Stimulated activated naive CD8-positive, alpha-beta T cell treated with anti-CD3 and anti-CD28 coated beads, Interleukin-15, amount 100 ng/mL, for 72 hours (primary cell): ENCODE measurements at regions not wholly inside any gene's neighbourhood (a gene's known extent, or its start where the extent isn't known, plus 50 kb on each side); places are given as distances from the start of the nearest gene placed in this dataset.
A peak's percentile ranks its signal among the peaks of the same experiment; 100 is the strongest.
"Not testable (repeated sequence)": the region's sequence is repeated elsewhere in the genome, so short reads cannot be mapped to it uniquely, and the experiment has no call there.

Source experiments
- ATAC-seq: fragments of 150-1000 bp; cut with Tn5 transposase; 2 replicates; pipeline ENCODE4 v1.10.0; 2021; ENCODE audit warnings: mild to moderate bottlenecking, moderate library complexity
- DNase-seq, 2 donors: peaks; one replicate each; pipeline ENCODE4 v3.0.0; 2021 to 2022
- H3K27ac Mint-ChIP-seq, 2 donors: one replicate each; pipeline ENCODE4 v1.8.0; 2022; ENCODE audit warnings: mild to moderate bottlenecking in 2 of 2, mixed read lengths in 2 of 2, moderate library complexity in 2 of 2
- H3K27me3 Mint-ChIP-seq: one replicate; pipeline ENCODE4 v1.8.0; 2022; ENCODE audit warnings: mixed read lengths
- H3K4me1 Mint-ChIP-seq: one replicate; pipeline ENCODE4 v1.8.0; 2022; ENCODE audit warnings: mild to moderate bottlenecking, mixed read lengths
- H3K4me3 Mint-ChIP-seq, 2 donors: one replicate each; pipeline ENCODE4 v1.8.0; 2022; ENCODE audit warnings: mild to moderate bottlenecking in 2 of 2, mixed read lengths in 2 of 2, moderate library complexity in 1 of 2
- H3K9me3 Mint-ChIP-seq, 2 donors: one replicate each; pipeline ENCODE4 v1.8.0; 2022; ENCODE audit warnings: mixed read lengths in 2 of 2

DNA sequence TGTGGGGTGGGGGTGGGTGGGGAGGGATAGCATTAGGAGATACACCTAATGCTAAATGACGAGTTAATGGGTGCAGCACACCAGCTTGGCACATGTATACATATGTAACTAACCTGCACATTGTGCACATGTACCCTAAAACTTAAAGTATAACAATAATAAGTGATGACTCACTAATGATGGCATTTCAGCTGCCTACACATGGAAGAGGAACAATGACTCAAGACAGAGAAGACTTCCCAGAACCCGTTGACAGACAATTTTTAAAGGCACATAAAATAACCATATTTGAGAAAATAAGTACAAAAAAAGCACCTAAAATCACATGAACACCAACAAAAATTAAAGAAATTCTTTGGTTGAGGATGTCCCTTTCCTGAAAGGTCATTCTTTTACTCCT is 107.3 kb downstream of the FANCF start:
- H3K4me1 Mint-ChIP-seq, H3K9me3 Mint-ChIP-seq, H3K27ac Mint-ChIP-seq, ATAC-seq, H3K27me3 Mint-ChIP-seq, DNase-seq, H3K4me3 Mint-ChIP-seq: not testable (repeated sequence)

DNA sequence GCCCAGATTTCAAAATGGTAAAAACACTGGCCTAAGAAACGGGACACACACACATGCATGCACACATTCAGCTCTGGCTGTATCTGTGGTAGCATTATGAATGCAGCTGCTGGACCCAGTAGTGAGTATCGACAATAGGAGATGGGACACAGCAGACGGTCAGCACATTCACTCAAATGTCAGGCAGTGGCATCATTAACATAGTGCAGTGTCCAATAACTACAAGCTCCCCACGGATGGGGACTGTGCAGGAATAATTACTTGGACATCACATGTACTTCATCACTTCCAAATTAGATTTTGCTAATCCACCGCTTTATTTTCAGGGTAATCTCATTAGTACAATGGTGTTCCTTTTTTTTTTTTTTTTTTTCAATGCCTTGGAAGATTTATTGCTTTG is 109.5 kb downstream of the FANCF start:
- no peak for DNase-seq
- no peaks in the 10 kb centered on the region for H3K9me3 Mint-ChIP-seq
- peak overlapping the region in 1 of 2 donors; percentile 77 for H3K27ac Mint-ChIP-seq
- no peak for ATAC-seq
- H3K4me1 Mint-ChIP-seq, result no peaks in the 10 kb centered on the region
- no peak overlapping the region for H3K4me3 Mint-ChIP-seq
- peaks cover 23% of the 10 kb centered on the region for H3K27me3 Mint-ChIP-seq

- DNase-seq, result no peak
- Mint-ChIP-seq H3K4me3 (no peak overlapping the region), H3K27me3 (peaks cover 34% of the 10 kb centered on the region), H3K4me1 (no peaks in the 10 kb centered on the region), H3K9me3 (no peaks in the 10 kb centered on the region), H3K27ac (no peak overlapping the region)
- no peak for ATAC-seq
These were observed 113.2 kb downstream of the FANCF start for GRCh38 chr11:22512457-22512856.

DNA sequence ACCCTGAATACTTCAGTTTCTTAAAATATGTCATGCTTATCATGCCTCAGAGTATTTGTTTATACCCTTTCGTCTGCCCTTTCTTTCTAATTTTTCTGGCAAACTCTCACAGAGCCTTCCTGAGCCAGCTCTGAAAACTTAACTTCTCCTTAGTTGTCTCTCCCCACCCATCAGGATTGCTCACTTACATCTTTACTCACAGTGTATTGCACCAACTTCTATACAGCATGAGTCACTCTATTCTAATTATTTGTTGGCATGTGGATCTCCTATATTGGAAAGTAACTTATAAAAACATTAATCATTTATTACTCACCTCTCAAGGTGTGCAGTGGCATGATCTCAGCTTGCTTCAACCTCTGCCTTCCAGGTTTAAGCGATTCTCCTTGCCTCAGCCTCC is 114.9 kb downstream of the FANCF start:
- no peak for ATAC-seq
- DNase-seq, result no peak
- Mint-ChIP-seq H3K27ac (no peak overlapping the region), H3K4me3 (no peak overlapping the region), H3K9me3 (no peaks in the 10 kb centered on the region), H3K27me3 (peaks cover 34% of the 10 kb centered on the region), H3K4me1 (no peaks in the 10 kb centered on the region)

GRCh38 chr11:22510010-22510409 is 115.6 kb downstream of the FANCF start:
- H3K9me3 Mint-ChIP-seq, result no peaks in the 10 kb centered on the region
- no peak overlapping the region for H3K4me3 Mint-ChIP-seq
- no peak for DNase-seq
- H3K27ac Mint-ChIP-seq, result no peak overlapping the region
- no peaks in the 10 kb centered on the region for H3K4me1 Mint-ChIP-seq
- no peak for ATAC-seq
- H3K27me3 Mint-ChIP-seq, result peaks cover 34% of the 10 kb centered on the region

DNA sequence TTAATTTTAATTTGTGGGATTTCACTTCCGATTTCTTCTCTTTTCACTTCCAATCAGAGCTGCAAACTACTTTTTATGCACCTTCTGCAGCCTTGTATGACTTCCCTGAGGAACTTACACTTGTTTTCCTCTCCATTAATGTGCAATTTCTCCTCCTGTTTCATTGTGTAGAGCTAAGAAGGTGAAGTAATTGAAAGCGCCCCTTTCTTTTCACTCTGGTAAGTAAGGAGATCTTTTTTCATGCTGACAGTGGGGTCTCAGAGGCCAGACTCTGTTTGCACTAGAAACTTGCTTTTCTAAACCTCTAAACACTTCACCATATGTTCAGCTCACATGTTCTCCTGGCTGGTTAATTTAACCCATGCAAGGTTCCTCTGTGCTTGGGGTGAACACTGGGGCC is 117.0 kb downstream of the FANCF start:
- no peaks in the 10 kb centered on the region for H3K4me1 Mint-ChIP-seq
- ATAC-seq (no peak), DNase-seq (no peak)
- H3K4me3 Mint-ChIP-seq, result no peak overlapping the region
- no peak overlapping the region for H3K27ac Mint-ChIP-seq
- H3K9me3 Mint-ChIP-seq, result no peaks in the 10 kb centered on the region
- peaks cover 34% of the 10 kb centered on the region for H3K27me3 Mint-ChIP-seq

DNA sequence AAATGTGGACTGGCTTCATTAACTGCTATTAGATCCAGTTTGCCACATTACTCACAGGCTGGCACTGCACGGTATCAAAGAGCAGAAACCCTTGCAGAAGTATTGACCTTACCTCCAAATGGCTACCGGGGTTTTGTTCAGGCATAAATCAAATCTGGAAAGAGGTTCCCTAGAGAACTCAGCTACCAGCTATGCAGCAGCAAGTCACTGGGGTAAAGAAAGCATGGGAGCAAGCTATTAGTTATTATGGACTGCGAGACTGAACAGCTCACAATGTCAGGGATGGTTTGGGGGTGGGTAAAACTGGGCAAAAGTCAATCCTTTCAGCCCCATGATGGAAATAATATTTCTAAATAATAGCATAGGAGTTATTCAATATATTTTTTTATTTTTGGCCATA is 128.1 kb downstream of the FANCF start:
- ATAC-seq (no peak), DNase-seq (no peak)
- Mint-ChIP-seq H3K27ac (no peak overlapping the region), H3K4me1 (no peaks in the 10 kb centered on the region), H3K4me3 (no peak overlapping the region), H3K27me3 (no peaks in the 10 kb centered on the region), H3K9me3 (no peaks in the 10 kb centered on the region)

GRCh38 chr11:22491555-22492225 is 133.9 kb downstream of the FANCF start:
- Mint-ChIP-seq H3K4me3 (no peak overlapping the region), H3K4me1 (no peaks in the 10 kb centered on the region), H3K9me3 (no peaks in the 10 kb centered on the region), H3K27me3 (peaks cover 8% of the 10 kb centered on the region), H3K27ac (no peak overlapping the region)
- DNase-seq (no peak), ATAC-seq (no peak)

DNA sequence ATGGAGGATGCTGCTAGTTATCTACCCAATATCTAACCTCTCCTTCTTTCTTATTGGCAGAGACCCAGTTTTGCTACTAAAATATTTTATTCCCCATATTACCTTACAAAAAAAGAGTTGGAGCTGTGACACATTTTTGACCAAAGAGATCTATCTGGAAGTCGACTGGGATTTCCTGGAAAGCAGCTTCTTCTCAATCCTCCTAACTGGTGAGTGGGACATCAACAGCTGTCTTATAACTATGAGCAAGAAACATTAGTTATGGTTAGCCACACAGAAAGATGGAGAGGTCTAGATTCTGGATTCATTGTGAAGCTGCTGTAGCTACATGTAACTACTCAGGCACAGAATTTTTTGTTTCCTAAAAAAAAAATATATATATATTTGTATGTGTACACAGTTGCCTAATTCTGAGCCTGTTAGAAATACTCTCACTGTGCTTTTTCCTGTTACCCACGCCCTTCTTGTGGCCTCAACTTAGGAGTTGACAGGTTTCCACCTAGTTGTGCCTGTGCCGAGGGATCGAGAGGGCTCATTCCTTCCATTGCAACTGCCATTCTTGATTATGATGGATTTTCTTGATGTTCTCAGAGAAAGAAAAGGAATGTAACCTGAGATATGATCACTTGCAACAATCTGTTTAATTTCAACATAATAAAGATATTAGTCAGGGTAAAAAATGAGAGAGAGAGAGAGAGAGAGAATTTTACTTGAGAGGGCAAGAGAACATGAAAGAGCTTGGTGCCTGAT is 142.0 kb downstream of the SLC17A6 start:
- Mint-ChIP-seq H3K9me3 (no peaks in the 10 kb centered on the region), H3K27ac (no peak overlapping the region), H3K4me1 (no peaks in the 10 kb centered on the region), H3K4me3 (no peak overlapping the region), H3K27me3 (peaks cover 24% of the 10 kb centered on the region)
- no peak for ATAC-seq
- DNase-seq, result no peak

DNA sequence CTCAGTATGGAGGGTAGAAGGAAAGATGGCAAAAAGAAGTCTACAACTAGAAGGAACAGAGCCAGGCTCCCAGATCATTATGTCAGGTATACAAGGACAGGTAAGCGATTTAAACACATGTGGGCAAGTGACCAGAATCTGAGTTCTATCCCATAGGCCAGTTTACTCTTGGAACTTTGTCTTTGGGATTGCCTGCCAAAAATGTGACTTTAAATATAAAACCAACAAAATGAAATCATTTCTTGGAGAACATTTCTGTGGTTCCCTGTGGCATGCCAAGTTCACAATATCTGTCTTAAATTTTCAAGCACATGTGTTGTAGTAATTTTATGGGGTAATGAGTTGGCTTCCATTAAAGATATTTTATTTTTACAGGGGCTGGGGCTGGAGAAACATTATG is 141.0 kb downstream of the SLC17A6 start:
- no peaks in the 10 kb centered on the region for H3K4me1 Mint-ChIP-seq
- peaks cover 24% of the 10 kb centered on the region for H3K27me3 Mint-ChIP-seq
- H3K4me3 Mint-ChIP-seq, result no peak overlapping the region
- DNase-seq, result no peak
- no peak overlapping the region for H3K27ac Mint-ChIP-seq
- H3K9me3 Mint-ChIP-seq, result no peaks in the 10 kb centered on the region
- no peak for ATAC-seq

DNA sequence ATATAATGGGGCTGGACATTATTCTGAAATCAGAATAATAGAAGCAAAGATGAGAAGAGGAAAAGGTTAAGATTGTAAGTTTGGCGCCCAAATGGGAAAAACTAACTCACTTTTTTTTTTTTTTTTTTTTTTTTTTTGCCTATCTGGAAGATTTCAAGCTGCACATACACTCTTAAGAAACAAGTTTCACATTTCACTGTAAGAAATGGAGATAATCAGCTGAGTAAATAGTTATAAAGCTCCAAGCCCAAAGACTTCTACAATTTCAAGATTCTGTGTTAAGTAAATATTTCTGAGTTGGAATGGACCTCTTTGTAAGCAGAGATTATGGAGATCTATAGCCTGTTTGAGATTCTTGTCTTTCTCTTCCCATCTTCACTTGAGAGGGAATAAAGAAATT is 140.0 kb downstream of the SLC17A6 start:
- DNase-seq (no peak), ATAC-seq (no peak)
- Mint-ChIP-seq H3K27me3 (peaks cover 24% of the 10 kb centered on the region), H3K27ac (no peak overlapping the region), H3K4me3 (no peak overlapping the region), H3K9me3 (no peaks in the 10 kb centered on the region), H3K4me1 (no peaks in the 10 kb centered on the region)

GRCh38 chr11:22477312-22477711 is 139.1 kb downstream of the SLC17A6 start:
- Mint-ChIP-seq H3K27ac (no peak overlapping the region), H3K4me1 (no peaks in the 10 kb centered on the region), H3K9me3 (no peaks in the 10 kb centered on the region), H3K27me3 (peaks cover 24% of the 10 kb centered on the region), H3K4me3 (no peak overlapping the region)
- no peak for DNase-seq
- no peak for ATAC-seq

DNA sequence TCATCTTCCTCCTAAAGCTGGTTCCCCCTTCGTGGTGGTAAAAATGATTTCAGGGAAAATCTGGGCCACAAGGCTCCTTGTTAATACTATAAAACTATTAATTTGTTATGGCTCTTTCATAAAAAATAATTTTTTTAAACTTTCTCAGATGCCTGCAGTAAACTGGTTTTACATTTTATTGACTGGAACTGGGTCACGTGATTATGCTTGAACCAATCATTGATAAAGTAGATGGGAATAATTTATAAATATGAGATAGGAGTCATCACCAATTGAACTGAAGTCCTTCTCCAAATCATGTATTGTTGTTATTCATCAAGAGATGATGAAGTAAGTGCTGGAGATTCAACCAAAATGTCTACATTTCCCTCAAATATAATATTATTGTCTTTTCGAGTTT is 138.4 kb downstream of the SLC17A6 start:
- Mint-ChIP-seq H3K27ac (no peak overlapping the region), H3K4me1 (no peaks in the 10 kb centered on the region), H3K27me3 (peaks cover 24% of the 10 kb centered on the region), H3K9me3 (no peaks in the 10 kb centered on the region), H3K4me3 (no peak overlapping the region)
- DNase-seq, result no peak
- ATAC-seq, result no peak

DNA sequence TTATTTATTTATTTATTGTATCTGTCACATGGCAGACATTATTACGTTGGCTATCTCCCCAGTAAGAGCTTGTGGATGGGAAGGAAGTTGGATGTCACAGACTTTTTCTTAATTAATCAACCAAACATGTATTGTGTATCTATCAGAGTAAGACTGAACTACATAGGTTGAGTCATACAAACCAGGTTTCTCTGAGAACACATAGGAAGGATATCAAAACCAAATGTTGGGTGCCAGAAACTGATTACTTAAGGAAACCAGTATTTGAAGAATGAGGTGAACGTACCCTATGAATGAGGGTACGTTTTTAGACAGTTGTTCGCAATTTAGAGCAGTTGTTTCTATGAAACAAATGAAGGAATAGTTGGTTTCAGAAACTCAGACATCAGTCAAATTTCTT is 136.4 kb downstream of the SLC17A6 start:
- no peaks in the 10 kb centered on the region for H3K4me1 Mint-ChIP-seq
- no peaks in the 10 kb centered on the region for H3K9me3 Mint-ChIP-seq
- H3K27ac Mint-ChIP-seq, result no peak overlapping the region
- peaks cover 24% of the 10 kb centered on the region for H3K27me3 Mint-ChIP-seq
- H3K4me3 Mint-ChIP-seq, result no peak overlapping the region
- DNase-seq, result no peak
- ATAC-seq, result no peak

- Mint-ChIP-seq H3K9me3 (no peaks in the 10 kb centered on the region), H3K27ac (no peak overlapping the region), H3K27me3 (peaks cover 24% of the 10 kb centered on the region), H3K4me1 (no peaks in the 10 kb centered on the region), H3K4me3 (no peak overlapping the region)
- ATAC-seq (no peak), DNase-seq (no peak)
These were observed 135.4 kb downstream of the SLC17A6 start for GRCh38 chr11:22473586-22473985.

- DNase-seq (no peak), ATAC-seq (no peak)
- Mint-ChIP-seq H3K27me3 (peaks cover 19% of the 10 kb centered on the region), H3K27ac (no peak overlapping the region), H3K9me3 (no peaks in the 10 kb centered on the region), H3K4me1 (no peaks in the 10 kb centered on the region), H3K4me3 (no peak overlapping the region)
These were observed 134.1 kb downstream of the SLC17A6 start for GRCh38 chr11:22472306-22472705.

DNA sequence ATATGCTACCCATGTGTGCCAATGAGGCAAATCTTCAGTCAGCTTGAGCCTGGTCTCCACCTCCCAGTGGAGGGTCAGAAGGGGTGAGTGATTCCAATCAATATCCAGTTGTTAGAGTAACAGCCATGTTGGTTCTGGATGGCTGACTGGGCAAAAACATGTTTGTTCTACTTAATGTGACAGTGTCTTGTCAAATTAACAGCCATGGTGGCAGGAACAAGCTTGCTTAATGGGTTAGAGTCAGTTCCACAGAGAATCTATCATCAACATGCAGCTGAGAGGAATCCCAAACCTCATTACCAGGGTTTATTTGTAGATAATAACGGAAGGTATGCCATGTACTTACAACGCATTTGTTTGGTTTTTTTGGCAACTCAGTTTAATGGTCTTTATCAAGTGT is 133.2 kb downstream of the SLC17A6 start:
- no peaks in the 10 kb centered on the region for H3K9me3 Mint-ChIP-seq
- no peak overlapping the region for H3K4me3 Mint-ChIP-seq
- ATAC-seq (no peak), DNase-seq (no peak)
- H3K4me1 Mint-ChIP-seq, result no peaks in the 10 kb centered on the region
- H3K27me3 Mint-ChIP-seq, result peaks cover 21% of the 10 kb centered on the region
- no peak overlapping the region for H3K27ac Mint-ChIP-seq
